Lung (tissue), 11 donors: ENCODE measurements at regions not wholly inside any gene's neighbourhood (a gene's known extent, or its start where the extent isn't known, plus 50 kb on each side); places are given as distances from the start of the nearest gene placed in this dataset.

Source experiments
- ATAC-seq: fragments of 200-7000 bp; cut with Tn5 transposase; one replicate; pipeline ENCODE4 v1.9.1; 2020; ENCODE audit warnings: moderate number of reproducible peaks; ENCODE audit not compliant: insufficient read depth, low FRiP score
- DNase-seq, 3 donors: peaks; one replicate each; pipeline ENCODE4 v3.0.0-alpha.2; 2013 to 2017
- H3K27ac ChIP-seq, 2 donors: one replicate each; pipeline ENCODE4 v1.5.1; 2013; ENCODE audit warnings: mild to moderate bottlenecking in 2 of 2, moderate library complexity in 2 of 2, control low read depth in 1 of 2, inconsistent platforms in 1 of 2, low read depth in 1 of 2, low read length in 1 of 2
- H3K27me3 ChIP-seq, 3 donors: one replicate each; pipeline ENCODE4 v1.5.1; 2013; ENCODE audit warnings: low read length in 2 of 3; ENCODE audit not compliant: control insufficient read depth in 3 of 3, insufficient read depth in 3 of 3
- H3K36me3 ChIP-seq, 4 donors: one replicate each; pipeline ENCODE4 v1.5.1; 2013; ENCODE audit warnings: low read length in 4 of 4, mild to moderate bottlenecking in 1 of 4, moderate library complexity in 1 of 4; ENCODE audit not compliant: control insufficient read depth in 4 of 4, insufficient read depth in 4 of 4
- H3K4me1 ChIP-seq, 5 donors: one replicate each; pipeline ENCODE4 v1.5.1; 2013; ENCODE audit warnings: low read length in 5 of 5, mild to moderate bottlenecking in 2 of 5, moderate library complexity in 1 of 5; ENCODE audit not compliant: control insufficient read depth in 5 of 5, insufficient read depth in 5 of 5
- H3K4me3 ChIP-seq: one replicate; pipeline ENCODE4 v1.5.1; 2013; ENCODE audit warnings: mild to moderate bottlenecking, control low read depth, moderate library complexity
- H3K9ac ChIP-seq, 2 donors: one replicate each; pipeline ENCODE4 v1.5.1; 2013; ENCODE audit warnings: low read length in 2 of 2, control low read depth in 1 of 2; ENCODE audit not compliant: insufficient read depth in 1 of 2
- H3K9me3 ChIP-seq, 4 donors: one replicate each; pipeline ENCODE4 v1.5.1; 2013; ENCODE audit warnings: low read length in 3 of 4, mild to moderate bottlenecking in 1 of 4, moderate library complexity in 1 of 4; ENCODE audit not compliant: control insufficient read depth in 4 of 4, insufficient read depth in 3 of 4
- WGBS, 2 donors: extraction: QIAGEN DNeasy Blood & Tissue Kit; methylation state at CpG; one replicate each; pipeline ENCODE4 v1.1.7; 2013; 5-methylcytosine and 5-hydroxymethylcytosine counted together
- TF ChIP-seq, protein P1 (sequence below): IDR thresholded peaks from 2 replicates; pipeline ENCODE4 v1.5.1; 2012; ENCODE audit warnings: mild to moderate bottlenecking; ENCODE audit errors: control extremely low read depth, extremely low read depth
- donor health status: control.
- donor health status: control.
- donor health status: Bipolar disorder and iron deficiency.
- donor health status: healthy.
- donor health status: DM: yes; HTN: yes; CAD: no.

DNA sequence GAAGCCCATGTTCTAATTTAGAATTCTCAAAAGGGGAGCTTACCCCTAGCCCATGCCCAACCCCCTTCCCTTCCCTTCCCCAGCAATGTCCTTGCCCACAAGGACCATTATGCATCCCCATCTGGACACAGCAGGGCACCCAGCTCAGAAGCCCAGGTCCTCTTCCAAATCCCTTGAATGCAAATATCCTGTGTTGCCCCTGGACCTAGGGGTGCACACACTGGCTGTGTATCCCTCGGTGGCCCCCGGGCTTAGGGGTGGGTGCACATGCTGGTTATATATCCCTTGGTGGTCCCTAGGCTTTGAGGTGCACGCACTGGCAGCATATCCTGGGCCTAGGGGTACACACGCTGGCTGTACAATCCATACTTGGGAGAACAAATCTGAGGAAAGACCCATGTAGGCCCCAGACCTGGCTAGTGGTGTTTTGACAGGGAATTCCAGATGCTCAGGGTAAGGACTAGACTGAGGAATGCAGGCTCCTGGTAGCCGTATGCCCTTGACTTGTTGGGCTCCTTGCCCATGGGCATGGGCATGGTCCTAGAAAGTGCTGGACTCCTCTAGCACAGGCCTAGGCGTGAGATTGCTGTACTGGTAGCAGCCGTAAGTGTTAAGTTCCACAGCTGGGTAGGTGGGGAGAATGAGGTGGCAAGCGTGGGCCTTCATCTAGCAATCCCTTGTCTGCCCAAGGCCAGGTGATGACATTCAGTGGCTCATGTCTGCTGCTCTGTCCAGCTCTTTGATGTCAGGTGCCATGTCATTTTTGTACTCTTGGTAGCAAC, 222.4 kb downstream of the OPA1 start:
- Histone ChIP-seq H3K27ac (no peak overlapping the region), H3K4me3 (no peak overlapping the region), H3K27me3 (no peaks in the 10 kb centered on the region), H3K4me1 (peaks cover 0 to 14% (median 4%) of the 10 kb centered on the region in 5 donors), H3K9ac (no peak overlapping the region), H3K9me3 (no peaks in the 10 kb centered on the region), H3K36me3 (no peaks in the 10 kb centered on the region)
- ATAC-seq (no peak), DNase-seq (no peak)
- TF ChIP-seq, protein P1, sequence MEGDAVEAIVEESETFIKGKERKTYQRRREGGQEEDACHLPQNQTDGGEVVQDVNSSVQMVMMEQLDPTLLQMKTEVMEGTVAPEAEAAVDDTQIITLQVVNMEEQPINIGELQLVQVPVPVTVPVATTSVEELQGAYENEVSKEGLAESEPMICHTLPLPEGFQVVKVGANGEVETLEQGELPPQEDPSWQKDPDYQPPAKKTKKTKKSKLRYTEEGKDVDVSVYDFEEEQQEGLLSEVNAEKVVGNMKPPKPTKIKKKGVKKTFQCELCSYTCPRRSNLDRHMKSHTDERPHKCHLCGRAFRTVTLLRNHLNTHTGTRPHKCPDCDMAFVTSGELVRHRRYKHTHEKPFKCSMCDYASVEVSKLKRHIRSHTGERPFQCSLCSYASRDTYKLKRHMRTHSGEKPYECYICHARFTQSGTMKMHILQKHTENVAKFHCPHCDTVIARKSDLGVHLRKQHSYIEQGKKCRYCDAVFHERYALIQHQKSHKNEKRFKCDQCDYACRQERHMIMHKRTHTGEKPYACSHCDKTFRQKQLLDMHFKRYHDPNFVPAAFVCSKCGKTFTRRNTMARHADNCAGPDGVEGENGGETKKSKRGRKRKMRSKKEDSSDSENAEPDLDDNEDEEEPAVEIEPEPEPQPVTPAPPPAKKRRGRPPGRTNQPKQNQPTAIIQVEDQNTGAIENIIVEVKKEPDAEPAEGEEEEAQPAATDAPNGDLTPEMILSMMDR = no peak
- 89 to 98% methylated on average over 8 of the region's 8 CpGs for whole genome bisulfite sequencing, 2 donors

- H3K27me3 ChIP-seq = no peaks in the 10 kb centered on the region
- no peaks in the 10 kb centered on the region for H3K36me3 ChIP-seq
- H3K9me3 ChIP-seq = no peaks in the 10 kb centered on the region
- TF ChIP-seq, protein P1 = no peak
- no peak overlapping the region for H3K9ac ChIP-seq
- ATAC-seq (no peak), DNase-seq (no peak)
- H3K4me1 ChIP-seq = peaks cover 0 to 14% (median 4%) of the 10 kb centered on the region in 5 donors
- H3K27ac ChIP-seq = no peak overlapping the region
- WGBS, 2 donors = 94 to 96% methylated on average over 10 of the region's 10 CpGs
- no peak overlapping the region for H3K4me3 ChIP-seq
Observed at GRCh38 chr3:193816028-193816395, 223.0 kb downstream of the OPA1 start.

DNA sequence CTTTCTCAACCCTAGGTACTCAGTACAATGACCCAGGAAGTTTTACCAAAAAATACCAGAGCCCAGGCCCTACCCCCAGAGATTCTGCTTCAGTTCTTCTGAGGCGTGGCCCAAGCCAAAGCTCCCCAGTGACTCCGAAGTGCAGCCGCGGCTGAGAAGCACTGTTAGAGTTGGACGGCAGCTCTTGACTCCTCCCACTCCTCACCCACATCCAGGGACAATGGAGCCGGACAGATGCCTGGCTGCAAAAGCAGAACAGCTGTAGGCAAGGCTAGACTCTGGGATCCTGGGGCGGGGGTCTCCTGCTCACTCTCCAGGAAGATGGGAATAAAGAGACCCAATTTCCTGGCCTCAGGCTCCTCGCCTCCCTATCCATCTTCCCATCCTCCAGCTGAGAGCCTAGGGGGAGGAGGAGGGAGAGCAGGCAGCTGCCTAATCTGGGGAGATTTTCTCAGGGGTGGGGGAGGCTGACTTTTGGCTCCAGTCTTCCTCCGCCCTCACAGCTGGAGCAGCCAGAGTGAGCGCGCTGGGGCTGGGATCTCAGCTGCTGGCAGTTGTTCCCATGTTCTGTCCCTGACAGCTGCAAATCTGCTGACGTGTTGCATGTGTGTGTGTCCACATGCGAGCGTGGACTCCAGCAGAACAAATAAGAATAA, 223.8 kb downstream of the OPA1 start:
- WGBS, 2 donors = 51 to 78% methylated on average over 14 of the region's 14 CpGs
- no peaks in the 10 kb centered on the region for H3K9me3 ChIP-seq
- no peaks in the 10 kb centered on the region for H3K27me3 ChIP-seq
- ATAC-seq (peak; percentile 81), DNase-seq (peak; percentile 97 to 99 (median 98))
- H3K36me3 ChIP-seq = no peaks in the 10 kb centered on the region
- no peak overlapping the region for H3K4me3 ChIP-seq
- H3K4me1 ChIP-seq = peaks cover 0 to 14% (median 4%) of the 10 kb centered on the region in 5 donors
- TF ChIP-seq, protein P1 = no peak
- H3K9ac ChIP-seq = no peak overlapping the region
- no peak overlapping the region for H3K27ac ChIP-seq
